ENCODE measurements at regions not wholly inside any gene's neighbourhood (a gene's known extent, or its start where the extent isn't known, plus 50 kb on each side); places are given as distances from the start of the nearest gene placed in this dataset.
"Not testable (repeated sequence)": the region's sequence is repeated elsewhere in the genome, so short reads cannot be mapped to it uniquely, and the experiment has no call there.

DNA sequence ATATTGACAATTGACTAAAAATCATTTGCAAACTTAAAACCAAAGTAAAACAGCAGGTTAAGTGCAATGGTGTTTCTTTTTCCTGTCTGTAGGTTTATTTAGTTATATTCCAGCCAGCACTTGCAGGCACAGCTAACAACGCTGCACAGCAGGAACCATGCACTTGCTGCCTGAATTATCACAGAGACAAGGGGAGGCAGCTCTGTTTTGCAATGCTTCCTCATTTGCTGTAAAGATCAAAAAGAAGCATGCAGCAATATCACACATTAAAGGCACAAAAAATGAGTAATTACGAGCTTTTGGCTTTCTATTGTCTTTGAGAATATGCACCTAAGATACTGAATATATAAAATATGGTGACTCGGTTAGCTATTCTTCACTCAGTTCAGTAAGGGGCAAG, 241.9 kb downstream of the EPHA7 start:
- H2AFZ ChIP-seq = no peak overlapping the region
- no peak overlapping the region for H3K4me3 ChIP-seq
- H3K36me3 ChIP-seq (replicated peaks; ENCODE audit: insufficient read depth, low read depth) = no peaks in the 10 kb centered on the region
- H3K9me3 ChIP-seq (ENCODE audit: low read depth) = no peaks in the 10 kb centered on the region
- TF ChIP-seq, protein P1, sequence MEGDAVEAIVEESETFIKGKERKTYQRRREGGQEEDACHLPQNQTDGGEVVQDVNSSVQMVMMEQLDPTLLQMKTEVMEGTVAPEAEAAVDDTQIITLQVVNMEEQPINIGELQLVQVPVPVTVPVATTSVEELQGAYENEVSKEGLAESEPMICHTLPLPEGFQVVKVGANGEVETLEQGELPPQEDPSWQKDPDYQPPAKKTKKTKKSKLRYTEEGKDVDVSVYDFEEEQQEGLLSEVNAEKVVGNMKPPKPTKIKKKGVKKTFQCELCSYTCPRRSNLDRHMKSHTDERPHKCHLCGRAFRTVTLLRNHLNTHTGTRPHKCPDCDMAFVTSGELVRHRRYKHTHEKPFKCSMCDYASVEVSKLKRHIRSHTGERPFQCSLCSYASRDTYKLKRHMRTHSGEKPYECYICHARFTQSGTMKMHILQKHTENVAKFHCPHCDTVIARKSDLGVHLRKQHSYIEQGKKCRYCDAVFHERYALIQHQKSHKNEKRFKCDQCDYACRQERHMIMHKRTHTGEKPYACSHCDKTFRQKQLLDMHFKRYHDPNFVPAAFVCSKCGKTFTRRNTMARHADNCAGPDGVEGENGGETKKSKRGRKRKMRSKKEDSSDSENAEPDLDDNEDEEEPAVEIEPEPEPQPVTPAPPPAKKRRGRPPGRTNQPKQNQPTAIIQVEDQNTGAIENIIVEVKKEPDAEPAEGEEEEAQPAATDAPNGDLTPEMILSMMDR (IDR thresholded peaks at IDR 0.05; ENCODE audit: poor library complexity) = no peak
- TF ChIP-seq EZH2phosphoT487 (IDR thresholded peaks at IDR 0.05; ENCODE audit: low read depth, severe bottlenecking, unreplicated experiment) (no peak), EZH2 (IDR thresholded peaks at IDR 0.05; ENCODE audit: borderline replicate concordance) (no peak)
- 85% methylated on average over 3 of the region's 3 CpGs for WGBS (ENCODE audit: low lambda C conversion rate, missing lambda C conversion rate)
- no peaks in the 10 kb centered on the region for H3K9me2 ChIP-seq (replicated peaks; ENCODE audit: insufficient read depth)
- no peaks in the 10 kb centered on the region for H3K4me1 ChIP-seq (ENCODE audit: insufficient read depth)
- no peak overlapping the region for H3K27ac ChIP-seq
- no peak for DNase-seq (ENCODE audit: low spot score)
- H3K4me2 ChIP-seq = no peak overlapping the region
- no peaks in the 10 kb centered on the region for H3K27me3 ChIP-seq
- no peaks in the 10 kb centered on the region for H4K20me1 ChIP-seq (ENCODE audit: insufficient read depth, poor library complexity, severe bottlenecking)
- H3K79me2 ChIP-seq = no peaks in the 10 kb centered on the region

DNA sequence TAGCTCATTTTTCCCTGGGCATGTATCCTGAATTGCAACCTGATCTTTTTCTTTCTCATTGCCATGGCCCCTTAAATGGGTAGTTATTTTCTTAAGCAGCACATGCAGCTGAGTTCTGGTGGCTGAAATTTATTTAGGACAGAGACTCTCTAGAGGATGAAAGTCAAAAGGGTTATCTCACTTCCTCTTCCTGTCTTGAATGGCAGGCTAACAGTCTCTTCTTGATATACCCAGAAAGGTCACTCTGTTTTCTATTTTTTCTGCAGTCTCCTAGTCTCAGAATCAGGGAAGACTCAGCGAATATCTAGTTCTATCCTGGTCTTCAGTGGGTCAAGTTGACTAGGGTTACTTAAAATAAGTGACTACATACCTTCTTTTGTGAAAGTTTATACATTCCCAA, 243.3 kb downstream of the EPHA7 start:
- WGBS (ENCODE audit: low lambda C conversion rate, missing lambda C conversion rate) = 95% methylated on average over 1 of the region's 1 CpG
- no peak for TF ChIP-seq EZH2 (IDR thresholded peaks at IDR 0.05; ENCODE audit: borderline replicate concordance)
- no peak for TF ChIP-seq EZH2phosphoT487 (IDR thresholded peaks at IDR 0.05; ENCODE audit: low read depth, severe bottlenecking, unreplicated experiment)
- TF ChIP-seq, protein P1 (IDR thresholded peaks at IDR 0.05; ENCODE audit: poor library complexity) = no peak
- no peak overlapping the region for H2AFZ ChIP-seq
- no peak for DNase-seq (ENCODE audit: low spot score)
- H3K9me2 ChIP-seq (replicated peaks; ENCODE audit: insufficient read depth) = no peaks in the 10 kb centered on the region
- no peak overlapping the region for H3K27ac ChIP-seq
- H3K79me2 ChIP-seq = no peaks in the 10 kb centered on the region
- no peaks in the 10 kb centered on the region for H4K20me1 ChIP-seq (ENCODE audit: insufficient read depth, poor library complexity, severe bottlenecking)
- H3K4me3 ChIP-seq = no peak overlapping the region
- H3K9me3 ChIP-seq (ENCODE audit: low read depth) = no peaks in the 10 kb centered on the region
- no peaks in the 10 kb centered on the region for H3K36me3 ChIP-seq (replicated peaks; ENCODE audit: insufficient read depth, low read depth)
- H3K27me3 ChIP-seq = no peaks in the 10 kb centered on the region
- no peak overlapping the region for H3K4me2 ChIP-seq
- H3K4me1 ChIP-seq (ENCODE audit: insufficient read depth) = no peaks in the 10 kb centered on the region

DNA sequence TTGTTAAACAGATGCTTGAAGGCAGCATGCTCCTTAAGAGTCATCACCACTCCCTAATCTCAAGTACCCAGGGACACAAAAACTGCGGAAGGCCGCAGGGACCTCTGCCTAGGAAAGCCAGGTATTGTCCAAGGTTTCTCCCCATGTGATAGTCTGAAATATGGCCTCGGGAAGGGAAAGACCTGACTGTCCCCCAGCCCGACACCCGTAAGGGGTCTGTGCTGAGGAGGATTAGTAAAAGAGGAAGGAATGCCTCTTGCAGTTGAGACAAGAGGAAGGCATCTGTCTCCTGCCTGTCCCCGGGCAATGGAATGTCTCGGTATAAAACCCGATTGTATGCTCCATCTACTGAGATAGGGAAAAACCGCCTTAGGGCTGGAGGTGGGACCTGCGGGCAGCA, 245.8 kb downstream of the EPHA7 start:
- not testable (repeated sequence) for H3K27ac ChIP-seq, H3K4me2 ChIP-seq
- WGBS (ENCODE audit: low lambda C conversion rate, missing lambda C conversion rate) = 66% methylated on average over 9 of the region's 10 CpGs

DNA sequence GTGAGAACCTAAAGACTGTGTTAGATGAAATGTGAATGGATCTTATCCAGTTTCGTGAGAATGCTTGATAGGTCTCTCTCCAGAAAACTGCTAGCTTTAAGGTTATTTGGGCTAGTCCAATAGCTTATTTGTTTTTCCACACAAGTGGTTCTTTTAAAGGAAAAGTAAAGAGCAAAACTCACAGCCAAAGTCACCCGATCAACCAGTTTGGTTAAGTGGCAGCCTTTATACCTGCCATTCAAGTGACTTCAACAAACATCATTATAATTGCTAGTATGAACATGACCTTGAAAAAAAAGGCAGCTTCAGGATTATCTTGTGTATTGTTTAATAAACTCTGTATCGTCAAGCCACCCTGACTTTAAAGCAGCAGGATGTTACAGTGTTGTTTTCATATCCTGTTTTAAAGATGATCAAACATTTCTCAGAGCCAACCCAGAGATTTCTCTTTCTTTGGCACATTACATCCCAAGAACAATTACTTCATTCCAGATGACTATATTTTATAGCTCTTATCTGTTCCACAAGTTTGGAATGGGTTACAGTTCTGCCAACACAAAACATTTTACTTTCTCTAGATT, 253.4 kb downstream of the EPHA7 start:
- no peaks in the 10 kb centered on the region for H3K79me2 ChIP-seq
- no peak for DNase-seq (ENCODE audit: low spot score)
- H3K9me2 ChIP-seq (replicated peaks; ENCODE audit: insufficient read depth) = no peaks in the 10 kb centered on the region
- peak overlapping the region; percentile 8 for H3K4me2 ChIP-seq
- no peaks in the 10 kb centered on the region for H4K20me1 ChIP-seq (ENCODE audit: insufficient read depth, poor library complexity, severe bottlenecking)
- TF ChIP-seq, protein P1 (IDR thresholded peaks at IDR 0.05; ENCODE audit: poor library complexity) = no peak
- no peak for TF ChIP-seq EZH2 (IDR thresholded peaks at IDR 0.05; ENCODE audit: borderline replicate concordance)
- H3K4me3 ChIP-seq = no peak overlapping the region
- H2AFZ ChIP-seq = no peak overlapping the region
- peak overlapping the region; percentile 59 for H3K27ac ChIP-seq
- peaks cover 15% of the 10 kb centered on the region for H3K4me1 ChIP-seq (ENCODE audit: insufficient read depth)
- no peaks in the 10 kb centered on the region for H3K27me3 ChIP-seq
- no peaks in the 10 kb centered on the region for H3K36me3 ChIP-seq (replicated peaks; ENCODE audit: insufficient read depth, low read depth)
- 67% methylated on average over 3 of the region's 3 CpGs for WGBS (ENCODE audit: low lambda C conversion rate, missing lambda C conversion rate)
- H3K9me3 ChIP-seq (ENCODE audit: low read depth) = no peaks in the 10 kb centered on the region

More for the DNA sequence above, 245.8 kb downstream of the EPHA7 start:
- not testable (repeated sequence) for H3K79me2 ChIP-seq; H3K9me2 ChIP-seq (replicated peaks; ENCODE audit: insufficient read depth); DNase-seq (ENCODE audit: low spot score); H3K36me3 ChIP-seq (replicated peaks; ENCODE audit: insufficient read depth, low read depth); H3K27me3 ChIP-seq; H3K4me3 ChIP-seq; H3K4me1 ChIP-seq (ENCODE audit: insufficient read depth); H3K9me3 ChIP-seq (ENCODE audit: low read depth); H2AFZ ChIP-seq; H4K20me1 ChIP-seq (ENCODE audit: insufficient read depth, poor library complexity, severe bottlenecking)

Data from hepatocyte (in vitro differentiated cells).